CD4-positive, alpha-beta T cell treated with Interleukin-15 for 4 hours (primary cell): ENCODE measurements at regions not wholly inside any gene's neighbourhood (a gene's known extent, or its start where the extent isn't known, plus 50 kb on each side); places are given as distances from the start of the nearest gene placed in this dataset.
A peak's percentile ranks its signal among the peaks of the same experiment; 100 is the strongest.

ENCODE experiments used
- DNase-seq: peaks from one replicate; pipeline ENCODE4 v3.0.0-alpha.2; 2020; ENCODE audit warnings: low spot score

DNA sequence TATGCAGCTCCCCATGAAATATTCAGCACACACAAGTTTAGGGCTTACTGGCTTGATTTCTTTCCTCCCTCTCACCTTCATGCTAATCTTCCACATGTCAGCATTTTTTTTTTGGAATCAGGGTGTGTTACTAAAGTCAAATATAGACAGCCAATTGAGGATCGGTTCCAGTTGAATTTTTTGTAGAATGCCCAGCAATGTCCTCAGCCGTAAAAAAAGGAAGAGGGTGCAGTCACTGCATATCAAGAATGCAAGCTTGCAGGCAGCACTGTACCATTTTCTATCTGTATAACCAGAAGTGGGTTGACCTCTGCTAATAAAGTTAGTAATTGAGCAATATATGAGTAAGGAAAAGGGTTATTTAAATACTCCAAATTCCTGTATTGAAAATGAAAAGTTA, 51.4 kb upstream of the CHMP2B start:
- no peak for DNase-seq

DNA sequence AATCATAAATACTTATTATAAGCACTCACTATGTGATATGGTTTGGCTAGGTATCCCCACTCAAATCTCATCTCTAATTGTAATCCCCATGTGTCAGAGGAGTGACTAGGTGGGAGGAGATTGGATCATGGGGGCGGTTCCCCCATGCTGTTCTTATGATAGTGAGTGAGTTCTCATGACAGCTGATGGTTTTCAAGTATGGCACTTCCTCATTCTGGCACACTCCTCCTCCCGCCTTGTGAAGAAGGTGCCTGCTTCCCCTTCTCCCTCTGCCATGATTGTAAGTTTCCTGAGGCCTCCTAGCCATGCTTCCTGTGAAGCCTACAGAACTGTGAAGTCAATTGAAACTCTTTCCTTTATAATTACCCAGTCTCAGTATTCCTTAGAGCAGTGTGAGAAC, 53.3 kb upstream of the CHMP2B start:
- DNase-seq = no peak

- no peak for DNase-seq
These were observed 54.0 kb upstream of the CHMP2B start for GRCh38 chr3:87173071-87173470.

DNA sequence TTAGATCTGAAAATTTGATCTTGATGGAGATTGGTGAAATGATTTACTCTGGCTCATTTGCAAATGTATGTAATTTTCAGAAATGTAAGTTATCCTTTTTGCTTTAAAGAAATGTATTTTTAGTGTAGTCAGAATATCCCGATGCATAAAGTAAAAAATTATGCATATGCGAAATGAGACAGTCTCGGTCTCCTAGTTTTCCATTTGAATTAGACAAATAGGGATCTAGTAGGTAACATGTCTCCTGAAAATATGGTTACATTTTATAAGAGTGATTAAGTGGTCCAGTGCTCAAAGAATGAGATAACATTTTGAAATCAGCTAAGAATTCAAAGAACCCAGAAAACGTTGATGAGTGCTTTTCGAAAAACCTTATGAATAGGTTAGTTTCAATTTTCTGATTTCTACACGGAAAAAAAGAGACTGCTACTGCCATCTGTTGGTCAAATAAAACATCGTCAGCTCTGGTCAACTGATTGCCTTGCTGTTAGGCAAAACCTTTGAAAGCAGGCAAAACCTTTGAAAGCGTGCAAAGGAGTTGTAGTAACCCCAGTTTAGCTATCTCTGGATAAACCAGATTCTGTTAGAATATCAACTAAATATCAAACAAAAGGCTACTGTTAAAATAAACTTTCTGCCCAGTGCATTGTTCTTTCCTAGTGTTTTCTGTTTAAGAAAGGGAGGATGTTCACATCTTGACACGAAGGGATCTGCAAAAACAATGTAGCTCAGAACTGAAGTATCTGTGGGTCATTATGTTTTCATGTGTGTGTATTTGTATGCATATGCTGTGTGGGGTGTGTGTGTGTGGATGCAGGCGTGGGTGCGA, 59.3 kb upstream of the CHMP2B start:
- DNase-seq = peak; percentile 51

DNA sequence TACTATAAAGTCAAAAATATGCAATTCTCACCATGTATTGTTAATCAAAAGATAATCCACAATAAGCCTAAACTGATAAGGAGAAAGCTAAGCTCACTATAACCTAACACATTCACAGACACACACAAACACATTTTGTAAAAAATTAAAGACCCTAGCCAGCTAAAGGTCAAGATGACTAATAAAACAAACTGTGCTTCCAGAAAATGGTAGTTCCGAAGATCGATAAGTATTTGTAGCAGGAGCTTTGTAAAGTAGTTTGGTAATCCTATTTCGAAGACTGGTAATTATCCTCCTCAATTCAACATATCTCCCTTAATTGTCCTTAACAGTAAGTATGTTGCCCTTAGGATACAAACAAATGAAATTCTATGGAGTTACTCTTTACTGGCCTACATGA, 62.9 kb upstream of the CHMP2B start:
- no peak for DNase-seq

GRCh38 chr3:87161851-87162250, 65.3 kb upstream of the CHMP2B start:
- no peak for DNase-seq

GRCh38 chr3:87161417-87161816, 65.7 kb upstream of the CHMP2B start:
- no peak for DNase-seq

DNA sequence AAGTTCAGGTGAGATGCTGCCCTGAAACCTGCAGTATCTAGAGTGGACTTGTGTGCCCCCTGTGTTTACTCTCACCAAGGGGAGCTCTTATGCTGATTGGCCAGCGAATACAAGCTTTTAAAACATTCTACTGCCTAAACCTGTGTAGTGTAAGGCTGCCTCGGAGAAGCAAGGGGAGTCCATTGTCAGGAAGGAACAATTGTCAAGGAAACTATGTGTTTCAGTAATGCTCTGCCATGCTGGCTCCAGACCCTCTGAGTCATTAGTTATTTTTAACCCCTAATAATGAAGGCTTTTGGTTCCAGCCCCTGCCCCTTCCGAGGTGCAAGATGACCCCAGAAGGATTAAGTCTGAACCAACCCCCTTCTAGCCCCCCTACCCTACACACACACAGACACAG, 66.1 kb upstream of the CHMP2B start:
- DNase-seq = no peak

DNA sequence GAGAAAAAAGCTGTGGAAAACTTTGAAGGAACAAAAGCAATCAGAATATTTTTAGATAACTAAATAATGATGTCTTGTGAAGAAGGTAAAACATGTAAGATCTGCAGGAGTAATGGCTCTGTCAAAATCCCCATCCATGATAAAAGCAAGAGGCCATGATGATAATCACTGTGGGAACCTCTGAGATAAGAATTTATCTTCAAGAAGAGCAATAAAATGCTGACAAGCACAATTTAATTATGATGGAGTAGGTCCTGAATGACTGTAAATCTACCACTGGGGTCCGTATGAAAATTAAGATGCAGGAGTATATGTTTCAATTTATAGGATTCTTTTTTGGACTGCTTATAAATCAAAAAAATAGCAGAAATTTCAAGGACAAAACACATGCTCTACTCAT, 68.3 kb upstream of the CHMP2B start:
- no peak for DNase-seq

DNA sequence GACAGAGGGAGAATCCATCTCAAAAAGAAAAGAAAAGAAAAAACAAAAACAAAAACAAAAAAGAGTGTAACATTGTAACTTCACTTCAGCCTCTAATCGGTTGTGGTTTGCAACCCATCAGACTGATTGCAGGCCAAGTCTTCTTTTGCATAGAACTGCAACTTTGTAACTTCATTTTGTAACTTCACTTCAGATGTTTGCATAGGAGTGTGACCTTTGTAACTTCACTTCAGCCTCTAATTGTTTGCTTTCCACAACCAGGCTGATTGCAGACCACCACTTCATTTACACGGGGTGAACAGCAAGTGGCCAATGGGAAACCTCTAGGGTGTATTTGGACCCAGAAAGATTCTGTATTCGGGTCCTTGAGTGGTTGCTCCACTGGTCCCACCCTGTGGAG, 79.1 kb upstream of the CHMP2B start:
- DNase-seq = no peak

GRCh38 chr3:87147562-87147961, 79.5 kb upstream of the CHMP2B start:
- DNase-seq = no peak

DNA sequence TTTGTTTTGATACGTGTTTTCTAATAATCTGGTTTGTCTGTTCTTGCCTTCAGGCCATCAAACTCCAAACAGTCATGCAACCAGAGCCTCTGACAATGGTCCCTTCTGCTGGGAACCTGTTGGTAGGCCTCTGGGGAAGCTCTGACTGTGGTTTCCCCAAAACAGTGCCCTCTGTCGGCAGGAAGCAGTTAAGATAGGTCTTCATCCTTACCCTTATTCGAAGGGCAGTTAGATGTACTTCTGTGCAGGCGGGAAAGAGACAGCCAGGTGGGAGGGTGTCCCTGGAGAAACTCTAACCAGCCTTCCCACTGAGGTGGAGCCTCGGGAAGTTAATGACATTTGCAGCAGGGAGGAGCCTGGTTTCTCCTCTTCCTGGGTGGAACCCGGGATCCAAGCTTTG, 81.6 kb upstream of the CHMP2B start:
- no peak for DNase-seq

DNA sequence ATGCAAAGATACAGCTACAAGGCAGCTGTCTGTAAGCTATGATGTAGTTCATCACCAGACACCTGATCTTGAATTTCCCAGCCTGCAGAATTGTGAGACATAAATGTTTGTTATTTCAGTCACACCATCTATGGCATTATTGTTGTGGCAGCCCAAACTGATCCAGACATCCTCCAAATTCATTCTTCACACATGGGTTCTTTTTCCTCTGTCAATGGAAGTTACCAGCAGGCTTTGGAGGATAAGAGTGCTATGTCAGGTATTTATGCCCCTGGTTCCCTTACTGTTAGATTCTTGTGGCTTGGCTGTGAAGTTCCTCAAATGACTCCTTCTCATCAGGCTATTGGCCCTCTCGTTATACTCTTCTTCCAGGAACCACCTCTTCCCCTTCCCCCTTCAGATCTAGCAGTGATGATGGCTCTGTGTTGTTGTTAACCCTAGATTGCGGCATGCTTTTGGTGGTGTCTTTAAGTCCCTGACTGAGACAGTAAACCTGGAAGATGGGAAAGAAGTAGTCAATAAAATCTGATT, 91.0 kb upstream of the CHMP2B start:
- DNase-seq = no peak

DNA sequence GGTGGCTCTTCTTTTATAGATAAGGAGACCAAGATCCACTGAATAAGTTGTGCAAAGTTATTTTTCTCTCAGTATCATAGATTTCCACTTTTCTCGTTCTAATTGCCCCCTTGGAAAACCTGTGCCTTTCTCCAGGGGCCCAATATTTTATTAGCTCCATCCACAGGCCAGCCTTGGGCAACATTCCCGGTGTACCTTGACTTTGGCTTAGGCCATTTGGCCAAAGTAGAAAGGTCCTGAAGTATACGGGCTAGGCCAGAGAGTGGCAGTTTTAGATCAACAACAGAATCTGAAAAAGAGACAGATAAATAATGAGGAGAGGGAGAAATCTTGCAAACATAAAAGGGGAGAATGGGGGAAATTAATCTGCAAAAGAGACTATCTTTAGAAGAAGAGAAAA, 91.7 kb upstream of the CHMP2B start:
- no peak for DNase-seq

DNA sequence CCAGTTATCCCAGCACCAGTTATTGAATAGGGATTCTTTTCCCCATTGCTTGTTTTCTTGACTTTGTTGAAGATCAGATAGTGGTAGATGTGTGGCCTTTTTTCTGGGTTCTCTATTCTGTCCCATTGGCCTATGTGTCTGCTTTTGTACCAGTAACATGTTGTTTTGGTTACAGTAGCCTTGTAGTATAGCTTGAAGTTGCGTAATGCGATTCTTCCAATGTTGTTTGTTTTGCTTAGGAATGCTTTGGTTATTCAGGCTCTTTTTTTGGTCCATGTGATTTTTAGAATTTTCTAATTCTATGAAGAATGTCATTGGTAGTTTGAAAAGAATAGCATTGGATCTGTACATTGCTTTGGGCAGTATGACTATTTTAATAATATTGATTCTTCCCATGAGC, 94.3 kb upstream of the CHMP2B start:
- no peak for DNase-seq

DNA sequence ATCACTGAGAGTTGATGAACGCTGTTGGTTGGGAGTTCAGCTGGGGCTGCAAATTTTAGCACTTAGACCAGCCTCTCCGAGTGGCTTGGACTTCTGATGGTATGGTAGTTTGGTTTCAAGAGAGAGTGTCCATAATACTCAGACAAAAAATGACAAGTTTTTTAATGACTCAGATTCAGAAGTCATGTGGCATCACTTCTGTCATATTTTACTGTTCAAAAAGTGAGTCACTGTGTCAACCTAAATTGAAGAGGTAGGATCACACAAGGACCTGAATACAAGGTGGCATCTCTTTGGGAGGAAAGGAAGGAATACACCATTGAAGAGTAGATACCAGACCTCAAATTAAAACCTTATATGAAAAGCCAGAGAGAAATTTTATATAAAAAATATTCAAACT, 99.1 kb upstream of the CHMP2B start:
- DNase-seq = no peak

GRCh38 chr3:87127281-87127680, 99.8 kb upstream of the CHMP2B start:
- no peak for DNase-seq

- no peak for DNase-seq
These were observed 100.8 kb upstream of the CHMP2B start for GRCh38 chr3:87126321-87126720.

GRCh38 chr3:87125116-87125515, 102.0 kb upstream of the CHMP2B start:
- no peak for DNase-seq

DNA sequence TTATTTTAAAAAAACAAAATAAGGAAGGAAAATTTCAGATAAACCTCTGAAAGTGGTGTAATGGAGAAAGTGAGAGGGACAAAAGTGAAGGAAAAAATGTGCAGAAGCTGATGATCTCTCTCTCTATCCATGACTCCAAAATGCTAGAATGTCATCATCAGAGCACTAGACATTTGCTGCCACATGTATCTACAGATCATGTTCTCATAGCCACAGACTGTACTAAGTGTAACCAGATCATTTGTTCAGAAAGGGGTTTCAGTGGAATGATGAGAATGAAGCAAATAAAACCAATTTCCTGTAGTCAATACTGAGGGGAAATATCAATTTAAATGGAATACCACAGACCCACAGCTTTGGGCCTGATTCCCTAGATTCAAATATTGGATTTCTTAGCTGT, 104.3 kb upstream of the CHMP2B start:
- no peak for DNase-seq

- DNase-seq = no peak
These were observed 105.3 kb upstream of the CHMP2B start for GRCh38 chr3:87121856-87122255.

DNA sequence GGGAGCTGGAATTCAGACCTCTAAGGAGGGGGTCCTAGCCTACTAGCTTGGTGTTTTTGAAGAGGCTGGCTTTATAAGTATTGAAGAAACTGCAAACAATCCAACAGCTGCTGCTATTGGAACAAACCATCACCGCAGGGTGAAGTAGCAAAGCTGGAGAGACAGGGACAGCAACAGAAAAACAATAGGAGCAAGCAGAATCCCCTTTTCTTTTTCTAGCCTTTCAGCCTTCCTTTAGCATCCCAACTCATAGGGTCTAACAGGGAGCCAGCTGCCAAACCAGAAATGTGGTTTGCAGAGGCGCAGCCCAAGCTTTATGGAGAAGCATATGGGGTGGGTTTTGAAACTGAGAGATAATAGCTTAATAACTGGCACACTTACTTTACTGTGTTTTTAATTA, 106.2 kb upstream of the CHMP2B start:
- no peak for DNase-seq

DNA sequence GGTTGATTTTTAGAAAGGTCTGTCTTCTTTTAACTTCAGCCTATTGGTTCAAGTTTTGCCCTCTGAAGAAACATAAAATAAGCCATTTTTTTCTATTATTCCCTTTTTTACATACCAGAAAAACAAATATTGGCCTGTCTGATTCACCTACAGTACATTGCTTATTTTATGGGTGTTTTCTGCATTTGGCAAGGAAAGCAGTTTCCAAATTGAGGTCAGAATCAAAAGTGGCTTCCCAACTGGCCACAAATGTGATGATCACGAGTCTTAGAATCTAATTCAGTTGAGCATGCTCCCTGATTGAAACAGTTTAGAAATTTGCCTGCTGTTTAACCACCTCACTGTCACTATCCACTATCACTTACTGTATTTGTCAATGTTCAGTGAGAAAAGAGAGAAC, 106.9 kb upstream of the CHMP2B start:
- no peak for DNase-seq

DNA sequence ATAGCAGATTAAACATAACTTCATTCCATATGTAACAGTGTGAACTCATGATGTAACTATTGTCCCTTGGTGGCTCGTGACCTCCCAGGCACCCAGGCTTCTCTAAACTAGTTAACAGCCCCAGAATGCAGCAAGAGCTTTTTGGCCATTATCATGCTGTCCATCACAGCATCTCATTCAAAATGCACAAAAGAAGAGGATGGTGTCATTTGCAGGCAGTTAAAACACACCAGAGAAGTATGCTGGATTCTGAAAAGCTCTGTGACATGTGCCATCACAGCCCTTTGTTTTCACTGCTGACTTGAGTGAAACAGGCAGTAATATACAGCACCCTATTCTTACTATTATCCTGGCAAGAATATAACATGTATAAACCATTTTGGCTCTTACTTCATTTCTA, 117.6 kb upstream of the CHMP2B start:
- no peak for DNase-seq
